Caco-2 (cell line): ENCODE measurements at regions not wholly inside any gene's neighbourhood (a gene's known extent, or its start where the extent isn't known, plus 50 kb on each side); places are given as distances from the start of the nearest gene placed in this dataset.

ENCODE experiments used
- BruUV-seq: library from RNA; stranded (reverse); fragments of 400-500 nt; replicated peaks from 2 replicates; lab custom pipeline; 2021; lab: Mats Ljungman, UMichigan
- CTCF ChIA-PET: fragments of 300-600 bp; sonication (Branson Sonifier 250); formaldehyde crosslinking; loops from one replicate; lab custom pipeline; 2022; ENCODE audit warnings: antibody characterized with exemption; lab: Charles Lee
- POLR2A ChIA-PET: fragments of 300-600 bp; sonication (Branson Sonifier 250); formaldehyde crosslinking; loops from one replicate; lab custom pipeline; 2022; ENCODE audit warnings: antibody characterized with exemption; lab: Charles Lee
- DNase-seq, 2 experiments: peaks; one replicate each; pipeline versions ENCODE4 v3.0.0 to v3.0.0-alpha.2; 2020 to 2022
- H3K27me3 ChIP-seq: replicated peaks from 2 replicates; pipeline ENCODE4 v1.6.0; 2011; ENCODE audit warnings: low read length; ENCODE audit not compliant: control insufficient read depth, insufficient read depth
- H3K36me3 ChIP-seq: 2 replicates; pipeline ENCODE4 v1.5.1; 2011; ENCODE audit warnings: low read length; ENCODE audit not compliant: control insufficient read depth, insufficient read depth
- H3K4me1 ChIP-seq: fragments of 250-450 bp; sonication (Bioruptor Pico); 2 replicates; pipeline ENCODE4 v1.5.1; 2020; ENCODE audit warnings: mild to moderate bottlenecking
- H3K4me3 ChIP-seq: 2 replicates; pipeline ENCODE4 v1.5.1; 2011; ENCODE audit warnings: low read depth, mild to moderate bottlenecking, control low read depth, low read length
- H3K9me3 ChIP-seq: fragments of 250-450 bp; sonication (Bioruptor Pico); 2 replicates; pipeline ENCODE4 v1.5.1; 2020; ENCODE audit warnings: mild to moderate bottlenecking, moderate library complexity
- H3K27ac Mint-ChIP-seq: one replicate; pipeline ENCODE4 v1.8.0; 2022; ENCODE audit warnings: mixed read lengths; ENCODE audit not compliant: unreplicated experiment
- H3K27me3 Mint-ChIP-seq: one replicate; pipeline ENCODE4 v1.8.0; 2022; ENCODE audit warnings: mixed read lengths; ENCODE audit not compliant: insufficient read depth, unreplicated experiment
- H3K36me3 Mint-ChIP-seq: one replicate; pipeline ENCODE4 v1.8.0; 2022; ENCODE audit warnings: mild to moderate bottlenecking, mixed read lengths; ENCODE audit not compliant: insufficient read depth, unreplicated experiment
- H3K4me1 Mint-ChIP-seq: one replicate; pipeline ENCODE4 v1.8.0; 2022; ENCODE audit warnings: low read depth, mixed read lengths; ENCODE audit not compliant: unreplicated experiment
- H3K4me3 Mint-ChIP-seq: one replicate; pipeline ENCODE4 v1.8.0; 2022; ENCODE audit warnings: mild to moderate bottlenecking, moderate library complexity, mixed read lengths; ENCODE audit not compliant: unreplicated experiment
- H3K9me3 Mint-ChIP-seq: one replicate; pipeline ENCODE4 v1.8.0; 2022; ENCODE audit warnings: mixed read lengths; ENCODE audit not compliant: unreplicated experiment
- CTCF ChIP-seq, 2 experiments: fragments of 200-600 bp in 1 of 2; IDR thresholded peaks; 1 replicate in 1 of 2; 2 replicates in 1 of 2; pipeline versions ENCODE4 v1.5.1 to v1.8.0; 2011 to 2022; ENCODE audit warnings: antibody characterized with exemption in 1 of 2, control low read depth in 1 of 2, inconsistent platforms in 1 of 2, low read depth in 1 of 2, low read length in 1 of 2, mild to moderate bottlenecking in 1 of 2, moderate library complexity in 1 of 2; ENCODE audit not compliant: insufficient read depth in 1 of 2, severe bottlenecking in 1 of 2, unreplicated experiment in 1 of 2
- intact Hi-C: fragments of 100-400 bp; cut with micrococcal nuclease; formaldehyde crosslinking; loops from one replicate; pipeline ENCODE4 v1.10.0; 2022; ENCODE audit not compliant: unreplicated experiment

- H3K36me3 ChIP-seq = no peaks in the 10 kb centered on the region
- Mint-ChIP-seq H3K27ac (no peak overlapping the region), H3K9me3 (no peaks in the 10 kb centered on the region), H3K27me3 (peaks cover 20% of the 10 kb centered on the region), H3K36me3 (no peaks in the 10 kb centered on the region), H3K4me1 (no peaks in the 10 kb centered on the region), H3K4me3 (no peak overlapping the region)
- no peaks in the 10 kb centered on the region; the same call in 1 of the 2 replicates for H3K27me3 ChIP-seq
- BruUV-seq = no TSS peak
- no peak for DNase-seq
- H3K9me3 ChIP-seq = no peaks in the 10 kb centered on the region
- ChIA-PET POLR2A (no interaction called here), CTCF (no interaction called here)
- no peaks in the 10 kb centered on the region for H3K4me1 ChIP-seq
- no peak overlapping the region for H3K4me3 ChIP-seq
- intact Hi-C loops = no loop called here
- TF ChIP-seq CTCF (IDR thresholded peaks at IDR 0.05; ENCODE audit: insufficient read depth in 1 of 2, low read depth in 1 of 2, low read length in 1 of 2, severe bottlenecking in 1 of 2, unreplicated experiment in 1 of 2) = no peak
Measured at GRCh38 chr17:45696442-45696841, 87.7 kb upstream of the CRHR1 start.

GRCh38 chr17:45697076-45697475 is 87.0 kb upstream of the CRHR1 start:
- BruUV-seq = no TSS peak
- Mint-ChIP-seq H3K4me3 (no peak overlapping the region), H3K27me3 (peaks cover 17% of the 10 kb centered on the region), H3K4me1 (no peaks in the 10 kb centered on the region), H3K9me3 (no peaks in the 10 kb centered on the region), H3K27ac (no peak overlapping the region), H3K36me3 (no peaks in the 10 kb centered on the region)
- no peak for TF ChIP-seq CTCF (IDR thresholded peaks at IDR 0.05; ENCODE audit: insufficient read depth in 1 of 2, low read depth in 1 of 2, low read length in 1 of 2, severe bottlenecking in 1 of 2, unreplicated experiment in 1 of 2)
- Histone ChIP-seq H3K4me1 (no peaks in the 10 kb centered on the region), H3K27me3 (no peaks in the 10 kb centered on the region; the same call in 1 of the 2 replicates), H3K36me3 (no peaks in the 10 kb centered on the region), H3K4me3 (no peak overlapping the region), H3K9me3 (no peaks in the 10 kb centered on the region)
- ChIA-PET CTCF (no interaction called here), POLR2A (no interaction called here)
- intact Hi-C loops = no loop called here
- DNase-seq = no peak

- H3K27ac Mint-ChIP-seq = no peak overlapping the region
- Histone ChIP-seq H3K4me3 (no peak overlapping the region), H3K4me1 (peaks cover 9% of the 10 kb centered on the region), H3K36me3 (no peaks in the 10 kb centered on the region), H3K9me3 (no peaks in the 10 kb centered on the region), H3K27me3 (no peaks in the 10 kb centered on the region; the same call in 1 of the 2 replicates)
- intact Hi-C loops = no loop called here
- DNase-seq = no peak
- H3K36me3 Mint-ChIP-seq = no peaks in the 10 kb centered on the region
- POLR2A ChIA-PET = no interaction called here
- H3K27me3 Mint-ChIP-seq = peaks cover 9% of the 10 kb centered on the region
- peaks cover 12% of the 10 kb centered on the region for H3K4me1 Mint-ChIP-seq
- BruUV-seq = no TSS peak
- no peaks in the 10 kb centered on the region for H3K9me3 Mint-ChIP-seq
- CTCF ChIA-PET = no interaction called here
- no peak overlapping the region for H3K4me3 Mint-ChIP-seq
- no peak for TF ChIP-seq CTCF (IDR thresholded peaks at IDR 0.05; ENCODE audit: insufficient read depth in 1 of 2, low read depth in 1 of 2, low read length in 1 of 2, severe bottlenecking in 1 of 2, unreplicated experiment in 1 of 2)
Measured at GRCh38 chr17:45700171-45701090, 83.7 kb upstream of the CRHR1 start.
